CD4-positive, alpha-beta T cell treated with Interleukin-17A for 4 hours (primary cell): ENCODE measurements at regions not wholly inside any gene's neighbourhood (a gene's known extent, or its start where the extent isn't known, plus 50 kb on each side); places are given as distances from the start of the nearest gene placed in this dataset.

Source experiments
- DNase-seq: peaks from one replicate; pipeline ENCODE4 v3.0.0-alpha.2; 2020; ENCODE audit warnings: mixed read lengths

DNA sequence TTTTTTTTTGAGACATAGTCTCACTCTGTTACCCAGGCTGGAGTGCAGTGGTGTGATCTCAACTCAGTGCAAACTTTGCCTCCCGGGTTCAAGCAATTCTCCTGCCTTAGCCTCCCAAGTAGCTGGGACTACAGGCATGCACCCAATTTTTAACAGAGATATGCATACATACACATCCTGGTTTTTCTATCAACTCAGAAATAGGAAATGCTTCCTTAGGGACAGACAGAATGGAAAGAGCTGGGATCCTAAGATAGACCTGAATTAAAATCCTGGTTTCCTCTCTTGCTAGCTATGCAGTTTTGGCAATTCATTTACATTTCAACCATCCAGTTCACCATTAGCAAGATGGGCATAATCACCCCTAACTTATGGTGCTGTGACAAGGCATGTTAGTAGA, 347.5 kb downstream of the GPAM start:
- no peak for DNase-seq

DNA sequence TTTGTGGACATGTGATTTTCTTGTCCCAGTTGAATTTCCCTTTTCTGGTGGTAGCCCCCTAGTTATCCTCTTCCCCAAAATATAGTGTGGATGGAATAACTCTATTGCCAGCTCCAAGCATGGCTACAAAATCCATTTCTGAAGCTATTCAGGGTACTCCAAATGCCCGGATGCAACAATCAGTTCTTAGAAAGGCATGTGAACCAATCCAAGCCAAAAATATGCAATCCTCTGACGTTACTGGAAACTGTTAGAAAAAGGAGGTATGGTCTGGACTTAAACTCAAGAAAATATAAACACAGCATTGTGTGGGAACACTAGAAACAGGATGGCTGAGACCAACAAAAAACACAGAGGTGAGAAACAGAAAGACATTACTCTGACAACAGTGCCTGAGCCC, 347.0 kb downstream of the GPAM start:
- no peak for DNase-seq

DNA sequence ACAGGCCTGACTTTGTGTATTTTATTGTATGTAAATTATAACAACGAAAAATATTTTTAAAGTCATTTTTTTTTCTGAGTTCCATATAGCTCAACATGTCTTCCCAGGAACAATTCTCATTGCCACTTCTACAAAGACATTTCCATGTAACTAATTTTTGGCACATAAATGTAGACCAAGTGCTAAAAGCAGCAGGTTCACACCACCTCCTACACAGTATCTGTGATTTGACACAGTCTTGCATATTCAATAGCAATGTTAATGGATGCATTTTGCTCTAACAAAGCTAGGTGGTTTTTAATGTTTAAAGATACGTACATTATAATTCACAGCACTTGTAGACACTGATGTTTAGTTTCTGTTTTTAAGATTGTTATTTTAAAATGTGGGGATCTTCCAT, 346.5 kb downstream of the GPAM start:
- no peak for DNase-seq

DNA sequence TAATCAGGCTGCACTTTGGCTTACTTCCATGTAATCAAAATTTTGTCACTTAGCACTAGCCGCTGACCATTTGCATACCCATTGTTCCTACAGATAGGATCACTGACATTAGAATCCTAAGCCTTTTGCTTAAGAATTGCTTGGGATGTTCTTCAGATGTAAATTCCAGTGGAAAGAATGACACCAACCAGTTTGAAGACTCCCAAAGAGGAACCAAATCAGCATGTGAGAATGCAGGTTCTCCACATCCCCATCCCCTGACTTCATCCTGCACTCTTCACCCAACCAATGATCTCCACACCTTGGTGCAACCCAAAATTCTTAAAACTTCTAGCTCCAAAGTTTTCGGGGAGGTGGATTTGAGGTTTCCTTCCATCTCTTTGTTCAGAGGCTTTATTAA, 345.6 kb downstream of the GPAM start:
- no peak for DNase-seq

DNA sequence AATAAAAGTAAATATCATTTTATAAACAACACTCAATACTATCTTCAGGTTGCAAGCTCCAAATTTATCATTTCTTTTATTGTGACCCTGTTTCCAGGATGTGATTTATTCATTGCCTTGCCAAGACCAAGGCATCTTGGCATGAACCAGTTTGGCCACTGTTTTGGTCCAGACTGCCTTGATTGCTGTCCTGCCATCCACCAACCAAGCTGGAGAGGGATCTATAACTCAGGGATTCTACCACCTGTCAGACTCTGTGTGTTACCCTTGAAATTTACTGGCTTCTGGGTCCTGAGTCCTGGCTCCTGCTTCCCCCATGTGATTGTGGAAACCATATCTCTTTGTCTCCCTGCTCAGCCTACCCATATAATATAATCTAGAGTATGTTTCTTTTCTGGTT, 343.0 kb downstream of the GPAM start:
- DNase-seq: no peak

DNA sequence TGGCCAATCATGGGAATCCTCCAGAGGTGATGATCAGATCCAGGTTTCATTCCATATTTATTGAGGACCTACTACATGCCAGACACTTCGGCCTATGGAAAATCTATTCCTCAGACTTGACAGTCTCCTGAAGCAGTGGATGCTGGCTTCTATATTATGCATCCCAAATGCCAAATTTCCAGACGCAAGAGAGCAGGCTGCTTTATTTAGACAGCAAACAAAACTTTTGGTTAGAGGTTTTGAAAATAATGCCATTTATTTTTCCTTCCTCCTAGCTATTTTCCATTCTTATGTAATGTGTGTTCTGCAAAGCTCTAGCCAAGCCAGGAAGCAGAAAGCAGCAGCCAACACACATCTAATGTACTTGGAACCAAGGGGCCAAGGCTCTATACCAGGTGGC, 330.8 kb downstream of the GPAM start:
- DNase-seq: no peak

DNA sequence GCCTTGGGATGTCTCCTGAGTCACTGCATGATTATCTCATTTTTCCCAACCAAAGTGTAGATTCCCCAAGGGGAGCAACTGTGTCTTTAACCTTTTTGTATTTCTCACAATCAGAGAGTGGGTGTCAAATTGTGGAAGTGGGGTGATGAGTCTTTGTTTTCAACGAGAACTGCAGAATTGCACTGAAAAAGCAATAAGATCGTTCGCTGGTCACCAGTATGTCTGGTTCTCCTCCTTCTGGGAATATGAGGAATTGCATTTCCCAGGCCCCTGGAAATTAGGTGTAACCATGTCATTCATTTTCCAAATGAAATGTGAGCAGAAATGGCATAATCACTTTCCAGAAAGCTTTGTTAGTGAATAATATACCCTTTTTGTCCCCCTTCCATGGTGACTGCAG, 326.9 kb downstream of the GPAM start:
- no peak for DNase-seq

DNA sequence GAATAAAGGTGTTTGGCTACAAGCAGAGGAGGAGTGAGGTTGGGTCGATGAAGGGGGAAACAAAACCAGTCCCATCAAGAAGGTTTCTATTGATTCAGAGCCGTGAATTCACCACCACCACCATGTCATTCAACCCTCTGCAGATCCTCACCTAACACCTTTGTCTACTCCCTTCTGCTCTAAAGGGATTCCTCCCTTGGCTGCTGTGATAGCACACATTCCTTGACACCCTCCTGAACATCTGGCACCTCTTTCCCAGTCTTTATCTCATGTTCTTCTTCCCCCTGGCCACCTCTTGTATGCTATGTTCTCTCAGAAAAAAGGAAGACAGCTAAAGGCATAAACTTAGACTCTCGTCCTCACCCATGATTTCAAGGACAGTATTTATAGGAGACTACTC, 318.0 kb downstream of the GPAM start:
- DNase-seq: no peak

DNA sequence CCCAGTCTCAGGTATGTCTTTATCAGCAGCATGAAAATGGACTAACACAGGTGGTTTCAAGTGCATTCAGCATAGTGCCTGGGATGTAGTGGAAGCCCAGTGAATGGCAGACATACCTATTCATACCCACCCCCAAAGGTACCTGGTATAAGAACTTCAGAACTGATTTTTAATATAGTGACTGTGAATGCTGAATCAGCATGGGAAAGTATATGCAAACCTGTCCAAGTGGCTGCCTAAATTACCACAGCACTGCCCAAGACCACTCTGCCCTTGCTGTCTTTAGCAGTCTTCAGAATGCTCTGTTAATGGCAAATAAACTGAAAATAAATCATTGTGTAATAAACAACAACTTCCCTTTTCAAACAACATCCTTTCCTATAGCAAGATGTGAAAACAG, 312.1 kb downstream of the GPAM start:
- no peak for DNase-seq

DNA sequence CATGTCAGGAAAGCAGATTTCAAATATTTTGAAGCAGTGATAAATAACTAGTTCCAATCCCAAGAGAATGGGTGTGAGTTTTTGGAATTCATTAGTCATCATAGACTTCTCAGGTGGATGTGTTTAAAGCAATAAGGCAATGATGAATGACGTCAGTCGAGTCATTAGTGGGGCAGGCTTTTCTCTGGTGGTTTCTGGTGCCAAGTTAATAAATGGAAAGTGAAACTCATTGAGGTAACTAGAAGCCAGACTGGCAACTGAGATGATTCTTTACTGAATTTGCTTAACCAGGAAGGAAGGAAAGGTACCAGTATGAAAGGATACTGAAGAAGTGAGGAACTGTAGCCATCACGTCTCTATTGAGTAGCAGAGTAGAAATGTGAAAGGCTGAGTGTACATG, 311.0 kb downstream of the GPAM start:
- DNase-seq: no peak

DNA sequence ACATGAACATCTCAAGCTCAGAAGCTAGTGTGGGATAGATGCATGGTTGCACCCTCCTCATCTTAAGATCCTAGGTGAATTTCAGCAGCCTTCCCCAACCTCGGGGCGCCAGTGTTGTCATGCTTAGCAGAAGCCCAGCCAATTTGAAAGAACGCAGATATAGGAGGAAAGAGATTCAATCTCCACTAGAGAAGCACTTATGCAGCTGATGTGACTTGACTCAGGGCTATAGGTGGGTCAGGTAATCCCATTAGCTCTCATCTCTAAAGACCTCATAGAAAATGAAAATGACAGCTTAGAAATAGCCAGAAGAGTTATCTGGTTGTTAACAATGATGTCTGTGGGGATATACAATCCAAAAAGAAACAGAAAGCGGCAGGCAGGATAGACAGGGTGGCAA, 310.5 kb downstream of the GPAM start:
- no peak for DNase-seq

DNA sequence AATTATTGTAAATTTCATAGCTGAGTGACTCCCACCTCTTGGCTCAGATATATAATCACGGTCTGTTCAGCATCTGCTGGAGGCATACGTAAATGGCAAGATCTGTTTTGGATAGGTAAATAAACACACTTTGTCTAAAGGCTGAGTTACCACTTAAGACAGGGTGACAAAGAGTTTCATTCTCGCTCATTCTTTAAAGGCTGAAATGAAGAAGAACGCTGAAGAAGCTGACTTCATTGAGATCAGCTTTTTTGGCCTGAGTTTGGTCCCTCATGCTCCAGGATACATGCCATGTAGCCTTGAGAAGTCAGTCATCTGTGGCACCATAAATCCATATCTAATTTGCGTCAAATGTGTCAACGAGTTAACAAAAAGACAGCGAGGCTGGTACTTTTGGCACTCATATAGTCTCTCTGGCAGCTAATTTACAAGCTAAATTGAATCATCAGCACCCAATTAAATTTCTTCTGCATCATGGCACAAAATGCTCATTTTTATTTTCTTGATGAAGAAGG, 309.9 kb downstream of the GPAM start:
- DNase-seq: no peak

DNA sequence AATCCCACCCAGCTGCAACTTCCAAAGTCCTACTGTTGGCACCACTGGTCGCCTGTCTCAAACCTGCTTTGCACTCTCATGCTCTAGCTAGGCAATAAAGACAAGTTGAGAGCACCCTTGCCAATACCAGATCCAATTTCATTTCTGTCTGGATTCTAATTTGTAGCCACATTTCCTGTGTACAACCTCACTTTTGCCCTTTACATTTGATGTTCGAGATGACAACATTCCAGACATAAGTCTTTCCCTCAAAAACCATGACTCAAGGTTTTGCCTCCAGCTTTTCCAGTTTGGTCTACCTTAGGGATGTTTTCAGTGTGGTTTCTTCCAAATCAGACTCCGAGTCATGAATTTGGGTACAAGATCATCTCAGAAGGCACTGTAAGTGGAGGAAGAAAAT, 309.0 kb downstream of the GPAM start:
- no peak for DNase-seq

DNA sequence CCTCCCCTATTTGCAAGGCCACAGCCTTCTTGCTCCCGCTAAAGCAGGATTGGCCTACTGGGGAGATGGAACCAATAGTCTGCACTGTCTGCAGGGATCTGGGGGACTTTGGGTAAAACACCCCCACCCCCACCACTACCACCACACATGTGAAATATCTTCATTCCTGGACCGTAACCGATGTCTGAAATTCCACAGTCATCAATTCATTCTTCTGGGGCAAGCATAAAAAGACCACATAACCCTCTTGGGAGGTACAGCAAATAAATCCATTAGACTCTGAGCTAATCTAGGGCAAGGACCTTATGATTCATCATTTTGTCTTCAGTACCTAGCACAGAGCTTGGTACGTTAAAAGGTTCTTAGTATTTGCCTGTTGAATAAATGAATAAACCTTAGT, 307.8 kb downstream of the GPAM start:
- no peak for DNase-seq

DNA sequence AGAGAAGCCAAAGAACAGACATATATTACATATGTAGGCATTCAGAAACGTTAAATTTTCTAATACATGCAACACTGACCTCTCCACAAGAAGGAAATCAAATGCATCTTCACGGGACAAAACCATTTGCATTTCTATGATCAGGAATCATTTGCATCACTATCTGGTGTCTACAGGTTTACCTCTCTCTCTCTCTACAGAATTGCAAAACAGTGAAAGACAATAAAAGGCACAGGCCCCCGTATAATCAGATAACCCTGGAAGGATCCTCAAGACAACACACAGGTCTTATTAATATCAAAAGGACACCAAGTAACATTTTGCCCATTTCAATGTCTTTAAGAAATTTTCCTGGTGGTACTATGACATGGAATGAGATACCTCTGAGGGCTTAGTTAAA, 306.3 kb downstream of the GPAM start:
- no peak for DNase-seq

DNA sequence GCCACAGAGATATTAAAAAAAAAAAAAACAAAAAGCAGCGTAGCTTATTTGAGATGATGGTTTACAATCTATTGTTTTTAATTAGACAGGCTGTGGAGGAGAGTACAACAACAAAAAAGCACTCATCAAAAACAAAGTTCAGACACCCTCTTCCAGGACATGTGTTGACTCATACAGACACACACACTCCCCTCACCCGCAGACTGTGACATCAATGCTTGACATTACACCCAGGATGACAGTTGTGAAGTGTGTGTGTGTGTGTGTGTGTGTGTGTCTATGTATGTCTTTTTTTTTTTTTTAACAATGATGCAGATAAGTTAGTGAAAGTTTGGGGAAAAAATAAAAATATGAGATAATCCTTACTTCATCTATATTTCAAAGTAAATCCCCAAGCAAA, 303.6 kb downstream of the GPAM start:
- DNase-seq: no peak

DNA sequence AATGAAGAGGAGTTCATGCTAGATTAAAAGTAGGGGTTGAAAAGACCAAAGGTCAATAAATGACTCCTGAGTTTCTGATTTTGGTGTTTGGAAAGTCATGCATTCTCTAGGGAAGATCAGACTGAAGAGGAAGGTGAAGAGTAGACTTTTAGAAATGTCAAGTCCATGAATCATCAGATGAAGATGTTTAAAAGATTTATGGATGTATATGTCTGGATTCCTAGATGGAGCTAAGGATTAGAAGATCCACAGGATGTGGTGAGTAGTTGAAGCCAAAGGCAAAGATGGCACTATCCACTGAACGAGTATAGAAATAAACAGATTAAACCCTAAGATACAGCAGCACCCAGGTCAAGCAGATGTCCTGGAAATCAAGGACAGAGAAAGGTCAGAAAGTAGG, 298.5 kb downstream of the GPAM start:
- no peak for DNase-seq

DNA sequence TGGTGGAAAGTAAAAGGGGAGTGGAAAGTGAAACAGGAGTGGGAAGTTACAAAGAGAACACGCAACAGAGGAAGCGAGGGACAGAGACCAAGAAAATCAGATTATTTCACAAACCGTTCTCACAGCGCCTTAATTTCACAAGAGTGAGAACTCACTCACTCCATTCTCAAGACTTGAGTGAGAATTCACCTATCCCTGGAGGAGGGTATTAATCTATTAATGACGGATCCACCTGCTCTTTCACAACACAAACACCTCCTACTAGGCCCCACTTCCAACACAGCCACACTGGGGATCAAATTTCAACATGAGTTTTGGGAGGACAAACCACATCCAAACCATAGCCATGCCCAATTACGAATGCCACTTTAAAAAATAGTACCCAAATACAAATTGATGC, 297.6 kb downstream of the GPAM start:
- no peak for DNase-seq

DNA sequence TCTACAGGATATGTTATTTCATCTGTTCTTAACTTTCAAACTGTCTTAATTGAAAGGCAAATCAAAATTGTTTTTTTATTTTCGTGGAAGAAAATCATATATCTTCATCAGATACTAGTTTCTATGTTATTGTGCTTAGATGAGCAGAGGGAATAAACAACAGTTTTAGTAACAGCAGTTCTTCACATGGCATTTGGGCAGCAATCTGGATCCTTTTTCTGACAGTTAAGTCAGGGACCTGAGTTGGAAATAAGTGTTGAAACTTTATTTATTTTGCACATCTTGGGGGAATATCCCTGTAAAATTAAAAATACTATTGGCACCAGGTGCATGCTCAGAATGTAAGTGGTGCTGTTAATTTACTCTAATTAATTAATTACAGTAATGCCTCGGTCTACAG, 296.3 kb downstream of the GPAM start:
- no peak for DNase-seq

DNA sequence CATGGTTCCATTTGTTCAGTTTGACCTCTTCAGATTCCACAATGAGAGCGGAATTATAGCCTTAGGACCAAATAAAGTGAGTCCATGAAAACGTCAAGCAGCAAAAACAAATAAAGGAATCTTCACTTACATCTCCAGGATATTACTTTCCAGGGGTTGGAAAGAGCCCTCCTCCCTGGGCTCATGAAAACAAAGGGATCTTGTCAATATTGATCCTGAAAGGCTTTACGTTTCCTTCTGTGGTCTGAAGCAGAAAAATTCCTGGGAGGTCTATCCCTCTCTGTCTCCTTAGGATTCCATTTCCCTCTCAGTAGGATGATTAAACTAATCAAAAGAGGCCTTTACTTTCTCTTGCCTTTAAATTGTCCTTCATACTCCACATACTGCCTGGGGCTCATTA, 293.5 kb downstream of the GPAM start:
- DNase-seq: no peak

DNA sequence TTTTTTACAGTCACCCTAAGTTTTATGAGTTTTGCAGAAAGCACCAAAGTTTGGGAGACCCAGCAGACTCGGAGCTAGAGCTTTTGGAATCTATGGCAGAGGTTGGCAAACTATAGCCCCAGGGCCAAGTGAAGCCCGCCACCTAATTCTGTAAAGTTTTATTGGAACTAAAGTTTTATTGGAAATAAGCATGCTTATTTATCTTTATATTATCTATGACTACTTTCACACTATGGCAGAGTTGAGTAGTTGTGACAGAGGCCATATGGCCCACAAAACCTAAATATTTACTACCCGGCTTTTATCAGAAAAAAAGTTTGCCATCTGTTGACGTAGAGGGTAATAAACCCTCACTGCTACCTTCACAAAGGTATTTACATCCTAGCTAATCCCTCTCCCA, 267.6 kb downstream of the GPAM start:
- no peak for DNase-seq

DNA sequence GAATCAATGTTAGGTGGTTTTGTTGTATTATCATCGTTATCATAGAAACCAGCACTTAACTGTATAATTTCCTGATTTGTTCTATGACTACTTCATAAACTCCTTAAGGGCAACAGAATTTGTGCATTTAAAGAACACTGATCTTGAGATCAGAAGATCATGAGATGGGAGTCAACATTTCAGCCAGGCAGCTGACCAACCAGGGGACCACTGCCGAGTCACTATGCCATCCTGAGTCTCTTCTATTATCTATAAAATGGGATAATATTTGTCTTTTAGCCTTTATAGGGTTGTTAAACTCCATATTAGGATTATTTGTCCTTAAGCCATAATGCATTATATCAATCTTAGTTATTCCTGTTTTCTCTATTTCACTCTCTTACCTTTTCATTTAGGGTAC, 261.7 kb downstream of the GPAM start:
- no peak for DNase-seq

DNA sequence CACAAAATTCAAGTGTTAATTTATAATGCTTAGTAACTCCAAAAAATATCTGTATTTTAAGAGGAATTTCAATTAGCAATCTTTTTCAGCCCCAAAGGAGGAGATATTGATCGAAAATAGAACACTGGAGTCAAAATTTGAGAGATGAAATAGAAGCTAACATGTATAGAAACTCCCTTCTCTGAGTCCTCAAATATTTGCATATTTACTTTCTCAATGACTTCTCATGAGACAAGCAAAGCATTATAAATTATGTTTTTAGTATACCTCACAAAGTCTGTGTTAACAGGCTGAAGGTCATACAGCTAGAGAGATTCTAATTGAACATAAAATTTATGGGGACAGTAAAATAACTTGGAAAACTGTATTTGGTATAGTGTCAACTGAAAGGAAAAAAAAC, 260.5 kb downstream of the GPAM start:
- DNase-seq: no peak

DNA sequence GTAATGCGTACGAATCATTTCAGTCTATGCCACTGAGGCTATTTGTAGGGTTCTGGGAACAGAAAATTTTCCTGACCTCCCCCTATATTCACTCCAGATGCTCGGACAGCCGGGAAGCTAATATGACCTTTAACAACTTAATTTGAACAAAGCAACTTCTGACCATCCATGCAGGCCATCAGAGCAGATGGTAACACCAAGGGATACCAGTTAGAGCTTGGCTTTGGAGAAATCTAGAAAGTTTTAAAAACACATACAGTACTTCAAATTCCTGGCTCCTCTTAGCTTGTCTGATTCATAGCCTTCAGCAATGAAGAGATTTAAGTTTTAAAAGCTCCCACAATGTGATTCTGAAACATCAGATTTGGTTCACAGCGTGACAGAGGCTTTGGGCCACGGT, 257.3 kb downstream of the GPAM start:
- no peak for DNase-seq

DNA sequence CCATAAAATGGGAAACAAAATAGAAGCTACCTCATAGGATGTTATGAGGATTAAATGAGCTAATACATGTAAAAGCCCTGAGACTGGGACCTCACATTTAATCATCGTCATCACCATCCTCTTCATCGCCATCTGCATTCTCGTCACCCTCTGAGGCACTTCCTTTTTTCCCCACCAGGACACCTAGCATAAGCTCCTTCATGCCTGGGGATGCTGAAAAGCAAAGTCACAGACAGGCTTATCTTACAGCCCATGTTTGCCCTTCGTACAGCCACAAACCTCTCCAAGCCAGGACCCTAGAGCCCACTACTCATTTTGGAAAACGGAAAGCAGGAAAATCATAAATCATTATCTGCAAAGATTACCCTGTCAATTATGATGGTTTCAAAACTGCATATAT, 249.6 kb downstream of the GPAM start:
- DNase-seq: no peak

DNA sequence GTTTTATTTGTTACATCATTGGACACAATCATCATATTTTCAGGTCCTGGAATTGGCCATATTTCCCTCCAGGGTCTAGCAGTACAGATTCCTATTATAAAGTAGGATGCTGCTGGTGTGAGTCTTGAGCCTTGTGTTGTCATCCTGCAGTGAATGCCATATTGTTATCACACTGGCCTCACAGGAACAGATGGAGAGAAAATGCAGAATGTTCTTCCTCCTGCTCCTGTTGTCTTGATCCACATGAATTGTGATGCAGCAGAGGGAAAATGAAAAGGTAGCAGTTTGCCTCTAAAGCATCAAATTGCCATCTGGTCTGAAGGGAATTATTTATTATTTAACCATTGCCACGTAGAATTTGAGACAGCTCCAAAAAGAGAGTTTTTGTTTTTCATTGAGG, 248.6 kb downstream of the GPAM start:
- DNase-seq: no peak
